ENCODE measurements at regions not wholly inside any gene's neighbourhood (a gene's known extent, or its start where the extent isn't known, plus 50 kb on each side); places are given as distances from the start of the nearest gene placed in this dataset.

DNA sequence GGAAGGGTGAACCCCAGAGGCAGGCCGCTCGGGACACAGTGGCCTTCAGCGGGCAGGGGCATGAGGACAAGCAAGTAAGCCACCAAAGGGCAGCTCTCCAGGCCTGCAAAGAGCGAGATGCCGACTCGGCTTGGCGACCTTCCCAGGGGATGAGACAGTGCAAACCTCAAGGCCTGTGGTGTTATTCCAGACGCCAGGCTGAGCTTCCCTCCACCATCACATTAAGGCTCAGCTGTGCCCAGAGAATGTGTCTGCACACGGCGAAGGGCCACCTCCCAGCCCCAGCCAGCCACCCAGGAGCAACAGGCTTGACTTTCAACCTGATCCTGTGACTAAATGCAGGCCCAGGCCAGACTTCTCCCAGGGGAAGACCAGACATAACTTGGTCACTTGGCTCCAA, 251.4 kb downstream of the SOX9 start:
- no peak for TF ChIP-seq FOXK1 (CRISPR knock-in tag; IDR thresholded peaks at IDR 0.05)
- TF ChIP-seq, protein P1, sequence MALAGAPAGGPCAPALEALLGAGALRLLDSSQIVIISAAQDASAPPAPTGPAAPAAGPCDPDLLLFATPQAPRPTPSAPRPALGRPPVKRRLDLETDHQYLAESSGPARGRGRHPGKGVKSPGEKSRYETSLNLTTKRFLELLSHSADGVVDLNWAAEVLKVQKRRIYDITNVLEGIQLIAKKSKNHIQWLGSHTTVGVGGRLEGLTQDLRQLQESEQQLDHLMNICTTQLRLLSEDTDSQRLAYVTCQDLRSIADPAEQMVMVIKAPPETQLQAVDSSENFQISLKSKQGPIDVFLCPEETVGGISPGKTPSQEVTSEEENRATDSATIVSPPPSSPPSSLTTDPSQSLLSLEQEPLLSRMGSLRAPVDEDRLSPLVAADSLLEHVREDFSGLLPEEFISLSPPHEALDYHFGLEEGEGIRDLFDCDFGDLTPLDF (CRISPR knock-in tag; IDR thresholded peaks at IDR 0.05), result no peak
- no peak for TF ChIP-seq NR3C1 (CRISPR knock-in tag; conservative IDR thresholded peaks at IDR 0.05; ENCODE audit: low read depth)
- TF ChIP-seq RELA (CRISPR knock-in tag; IDR thresholded peaks at IDR 0.05; ENCODE audit: borderline replicate concordance), result no peak
- TF ChIP-seq HMGA2 (CRISPR knock-in tag; IDR thresholded peaks at IDR 0.05), result no peak
- no peak for TF ChIP-seq ZSCAN18 (CRISPR knock-in tag; IDR thresholded peaks at IDR 0.05)
- no peak for TF ChIP-seq ZNF232 (CRISPR knock-in tag; IDR thresholded peaks at IDR 0.05)
- no peak for TF ChIP-seq USF1 (CRISPR knock-in tag; IDR thresholded peaks at IDR 0.05)
- TF ChIP-seq FOXP1 (CRISPR knock-in tag; IDR thresholded peaks at IDR 0.05; ENCODE audit: borderline replicate concordance), result no peak
- TF ChIP-seq, protein P2, sequence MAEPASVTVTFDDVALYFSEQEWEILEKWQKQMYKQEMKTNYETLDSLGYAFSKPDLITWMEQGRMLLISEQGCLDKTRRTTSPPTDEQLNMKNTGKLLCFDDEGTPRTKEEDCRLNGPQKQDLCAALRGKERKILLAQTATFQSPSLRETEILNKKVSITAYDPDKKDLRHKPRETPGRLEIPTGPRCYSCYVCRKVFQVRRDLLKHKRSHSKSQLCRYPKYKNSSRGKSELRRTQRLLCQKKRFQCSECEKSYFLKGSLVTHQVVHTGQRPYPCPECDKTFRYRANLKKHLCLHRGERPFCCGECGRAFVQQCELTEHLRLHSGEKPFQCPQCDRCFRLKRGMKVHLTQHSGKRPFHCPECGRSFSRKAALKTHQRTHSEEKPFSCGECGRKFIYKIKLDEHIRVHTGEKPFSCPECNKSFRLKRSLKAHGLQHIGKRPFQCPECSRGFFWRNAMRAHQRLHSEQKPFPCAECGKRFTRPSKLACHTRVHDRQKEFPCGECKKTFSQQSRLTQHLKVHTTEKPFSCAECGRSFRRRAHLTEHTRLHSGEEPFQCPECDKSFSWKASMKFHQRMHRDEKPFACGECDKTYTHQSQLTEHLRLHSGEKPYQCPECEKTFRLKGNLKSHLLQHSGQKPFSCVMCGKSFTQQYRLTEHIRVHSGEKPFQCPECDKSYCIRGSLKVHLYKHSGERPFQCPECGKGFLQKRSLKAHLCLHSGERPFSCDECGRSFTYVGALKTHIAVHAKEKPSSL (CRISPR knock-in tag; conservative IDR thresholded peaks at IDR 0.05), result no peak
- TF ChIP-seq, protein P3, sequence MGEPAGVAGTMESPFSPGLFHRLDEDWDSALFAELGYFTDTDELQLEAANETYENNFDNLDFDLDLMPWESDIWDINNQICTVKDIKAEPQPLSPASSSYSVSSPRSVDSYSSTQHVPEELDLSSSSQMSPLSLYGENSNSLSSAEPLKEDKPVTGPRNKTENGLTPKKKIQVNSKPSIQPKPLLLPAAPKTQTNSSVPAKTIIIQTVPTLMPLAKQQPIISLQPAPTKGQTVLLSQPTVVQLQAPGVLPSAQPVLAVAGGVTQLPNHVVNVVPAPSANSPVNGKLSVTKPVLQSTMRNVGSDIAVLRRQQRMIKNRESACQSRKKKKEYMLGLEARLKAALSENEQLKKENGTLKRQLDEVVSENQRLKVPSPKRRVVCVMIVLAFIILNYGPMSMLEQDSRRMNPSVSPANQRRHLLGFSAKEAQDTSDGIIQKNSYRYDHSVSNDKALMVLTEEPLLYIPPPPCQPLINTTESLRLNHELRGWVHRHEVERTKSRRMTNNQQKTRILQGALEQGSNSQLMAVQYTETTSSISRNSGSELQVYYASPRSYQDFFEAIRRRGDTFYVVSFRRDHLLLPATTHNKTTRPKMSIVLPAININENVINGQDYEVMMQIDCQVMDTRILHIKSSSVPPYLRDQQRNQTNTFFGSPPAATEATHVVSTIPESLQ (CRISPR knock-in tag; IDR thresholded peaks at IDR 0.05), result no peak
- no peak for TF ChIP-seq TEAD4 (CRISPR knock-in tag; IDR thresholded peaks at IDR 0.05)
- TF ChIP-seq, protein P4, sequence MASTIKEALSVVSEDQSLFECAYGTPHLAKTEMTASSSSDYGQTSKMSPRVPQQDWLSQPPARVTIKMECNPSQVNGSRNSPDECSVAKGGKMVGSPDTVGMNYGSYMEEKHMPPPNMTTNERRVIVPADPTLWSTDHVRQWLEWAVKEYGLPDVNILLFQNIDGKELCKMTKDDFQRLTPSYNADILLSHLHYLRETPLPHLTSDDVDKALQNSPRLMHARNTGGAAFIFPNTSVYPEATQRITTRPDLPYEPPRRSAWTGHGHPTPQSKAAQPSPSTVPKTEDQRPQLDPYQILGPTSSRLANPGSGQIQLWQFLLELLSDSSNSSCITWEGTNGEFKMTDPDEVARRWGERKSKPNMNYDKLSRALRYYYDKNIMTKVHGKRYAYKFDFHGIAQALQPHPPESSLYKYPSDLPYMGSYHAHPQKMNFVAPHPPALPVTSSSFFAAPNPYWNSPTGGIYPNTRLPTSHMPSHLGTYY (CRISPR knock-in tag; IDR thresholded peaks at IDR 0.05), result no peak
- TF ChIP-seq ZNF396 (CRISPR knock-in tag; IDR thresholded peaks at IDR 0.05; ENCODE audit: borderline replicate concordance), result no peak
- no peak for TF ChIP-seq CREM (CRISPR knock-in tag; IDR thresholded peaks at IDR 0.05)
- no peak for TF ChIP-seq ZNF416 (CRISPR knock-in tag; IDR thresholded peaks at IDR 0.05)
- no peak for TF ChIP-seq SMAD4 (CRISPR knock-in tag; IDR thresholded peaks at IDR 0.05)
- no peak for TF ChIP-seq EMX1 (CRISPR knock-in tag; IDR thresholded peaks at IDR 0.05)
- ATAC-seq (no peak), DNase-seq (ENCODE audit: low spot score) (no peak)
- POLR2A ChIA-PET, result no interaction called here
- Mint-ChIP-seq H3K36me3 (no peaks in the 10 kb centered on the region), H3K27me3 (ENCODE audit: low read depth) (no peaks in the 10 kb centered on the region; the same call in 1 of the 2 replicates), H3K4me3 (no peak overlapping the region), H3K27ac (no peak overlapping the region), H3K9me3 (no peaks in the 10 kb centered on the region), H3K4me1 (peaks cover 18% of the 10 kb centered on the region)
- CTCF ChIA-PET, result no interaction called here

Data from WTC11 (cell line).